ENCODE measurements at regions not wholly inside any gene's neighbourhood (a gene's known extent, or its start where the extent isn't known, plus 50 kb on each side); places are given as distances from the start of the nearest gene placed in this dataset.
"Not testable (repeated sequence)": the region's sequence is repeated elsewhere in the genome, so short reads cannot be mapped to it uniquely, and the experiment has no call there.

DNA sequence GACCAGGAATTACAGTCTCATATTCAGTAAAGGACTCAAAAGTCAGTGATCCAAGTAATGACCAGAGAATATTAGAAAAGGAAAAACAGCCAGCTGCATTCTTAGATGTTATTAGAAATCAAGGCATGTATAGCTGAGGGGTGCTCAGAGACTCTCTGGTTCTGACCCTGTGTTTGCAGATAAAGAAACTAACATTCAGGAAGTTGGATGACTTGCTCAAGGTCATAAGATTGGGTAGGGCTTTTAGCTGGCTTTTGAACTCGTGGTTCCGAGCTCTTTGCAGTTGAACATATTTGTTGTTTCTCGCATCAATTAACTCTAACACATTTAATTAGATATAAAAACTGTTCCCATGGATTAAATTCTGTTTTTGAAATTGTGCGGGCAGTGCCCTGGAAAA lies 62.5 kb upstream of the ENPP6 start:
- DNase-seq = no peak

DNA sequence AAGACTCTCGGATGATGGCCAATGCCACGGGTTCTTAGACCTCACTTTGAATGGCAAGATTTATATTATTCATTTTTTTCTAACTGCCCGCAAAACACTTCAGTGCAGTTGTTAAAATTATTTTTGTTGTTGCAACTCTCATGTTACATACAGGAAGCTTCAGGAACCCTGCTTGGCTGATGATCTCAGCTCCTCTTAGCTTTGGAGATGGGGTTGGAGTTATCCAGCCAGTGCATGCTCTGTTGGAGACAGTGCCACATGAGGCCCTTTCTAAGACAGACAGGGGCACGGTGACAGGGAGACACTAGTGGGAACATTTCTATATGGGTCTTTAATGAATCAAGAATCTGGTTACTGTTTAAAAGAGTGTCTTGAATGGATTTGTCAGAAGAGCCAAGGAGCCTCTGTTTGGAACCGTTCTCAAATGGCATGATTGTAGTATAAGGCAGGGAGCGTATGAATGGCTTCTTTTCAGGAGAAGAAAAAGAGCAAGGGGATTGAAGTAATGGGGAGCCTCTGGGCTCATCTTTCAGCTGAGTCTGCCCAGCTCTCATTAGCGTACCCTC lies 61.9 kb upstream of the ENPP6 start:
- DNase-seq = no peak

DNA sequence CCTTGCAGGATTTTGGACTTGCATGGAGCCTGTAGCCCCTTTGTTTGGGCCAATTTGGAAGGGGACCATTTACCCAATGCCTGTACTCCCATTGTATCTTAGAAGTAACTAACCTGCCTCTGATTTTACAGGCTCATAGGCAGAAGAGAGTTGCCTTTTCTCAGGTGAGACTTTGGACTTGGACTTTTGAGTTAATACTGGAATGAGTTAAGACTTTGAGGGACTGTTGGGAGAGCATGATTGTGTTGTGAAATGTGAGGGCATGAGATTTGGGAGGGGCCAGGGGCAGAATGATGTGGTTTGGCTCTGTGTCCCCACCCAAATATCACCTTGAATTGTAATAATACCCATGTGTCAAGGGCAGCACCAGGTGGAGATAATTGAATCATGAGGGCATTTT lies 60.1 kb upstream of the ENPP6 start:
- not testable (repeated sequence) for DNase-seq

DNA sequence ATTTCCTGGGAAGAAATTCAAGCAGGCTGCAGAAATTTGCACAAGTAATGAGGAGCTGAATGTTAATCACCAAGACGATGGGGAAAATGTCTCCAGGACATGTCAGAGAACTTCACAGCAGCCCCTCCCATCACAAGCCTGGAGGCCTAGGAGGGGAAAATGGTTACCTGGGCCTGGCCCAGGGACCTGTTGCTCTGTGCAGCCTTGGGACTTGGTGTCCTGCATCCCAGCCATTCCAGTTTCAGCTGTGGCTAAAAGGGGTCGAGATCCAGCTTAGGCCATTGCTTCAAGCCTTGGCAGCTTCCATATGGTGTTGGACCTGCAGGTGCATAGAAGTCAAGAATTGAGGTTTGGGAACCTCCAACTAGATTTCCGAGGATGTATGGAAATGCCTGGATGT lies 59.3 kb upstream of the ENPP6 start:
- not testable (repeated sequence) for DNase-seq

DNA sequence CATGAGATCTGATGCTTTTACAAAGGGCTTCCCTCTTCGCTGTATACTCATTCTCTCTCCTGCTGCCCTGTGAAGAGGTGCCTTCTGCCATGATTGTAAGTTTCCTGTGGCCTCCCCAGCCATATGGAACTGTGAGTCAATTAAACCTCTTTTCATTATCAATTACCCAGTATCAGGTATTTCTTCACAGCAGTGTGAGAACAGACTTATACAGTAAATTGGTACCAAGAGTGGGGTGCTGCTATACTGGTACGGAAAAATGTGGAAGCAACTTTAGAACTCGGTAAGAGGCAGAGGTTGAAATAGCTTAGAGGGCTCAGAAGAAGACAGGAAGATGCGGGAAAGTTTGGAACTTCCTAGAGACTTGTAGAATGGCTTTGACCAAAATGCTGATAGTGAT lies 58.7 kb upstream of the ENPP6 start:
- not testable (repeated sequence) for DNase-seq

DNA sequence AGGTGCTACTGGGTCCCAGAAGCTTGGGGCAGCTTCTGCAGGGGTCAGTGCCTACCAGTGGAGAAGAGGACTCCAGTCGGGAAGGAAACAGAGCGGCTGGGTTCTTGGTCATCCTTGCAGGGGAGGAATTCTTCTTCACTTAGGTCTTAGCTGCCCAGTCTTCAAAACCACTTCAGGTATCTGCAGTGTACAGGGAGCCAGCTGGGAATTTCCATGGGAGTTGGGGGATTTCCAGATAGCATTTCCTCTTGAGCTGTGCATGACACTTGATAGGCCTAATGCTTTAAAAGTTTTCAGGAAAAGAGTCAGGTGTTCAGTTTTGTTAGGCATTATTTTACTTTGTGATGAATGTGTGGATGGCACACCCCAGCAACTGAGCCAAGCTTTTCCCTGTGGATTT lies 58.1 kb upstream of the ENPP6 start:
- DNase-seq = no peak

DNA sequence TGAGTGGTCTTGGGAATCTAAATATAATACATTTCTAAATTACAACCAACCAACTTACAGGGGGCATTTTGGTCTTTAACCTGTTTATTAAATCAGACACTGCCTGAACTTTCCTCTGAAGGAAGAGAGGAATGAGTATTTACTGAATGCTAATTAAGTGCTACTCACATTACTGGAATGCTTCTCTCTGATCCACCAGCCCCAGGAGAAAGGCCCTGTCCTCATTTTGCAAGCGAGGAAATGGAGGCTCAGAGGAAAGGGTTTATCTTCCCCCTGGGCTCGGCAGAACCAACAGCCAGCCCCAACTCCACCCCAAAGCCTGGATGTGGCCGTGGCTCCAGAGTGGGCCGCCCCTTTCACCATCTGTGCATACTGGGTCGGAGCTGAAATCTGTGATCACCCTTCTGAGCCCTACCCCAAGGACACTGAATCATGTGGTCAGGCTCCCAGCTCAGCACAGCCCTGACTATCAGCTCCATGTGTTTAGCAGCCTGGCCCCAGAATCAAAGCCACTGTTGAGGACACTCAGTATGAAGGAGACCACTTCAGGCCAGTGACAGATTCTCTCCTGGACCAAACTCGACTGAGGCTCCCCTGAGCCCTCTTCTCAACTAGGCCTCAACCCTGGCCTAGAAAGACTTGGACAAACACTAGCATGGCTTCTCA lies 56.7 kb upstream of the ENPP6 start:
- DNase-seq = no peak

DNA sequence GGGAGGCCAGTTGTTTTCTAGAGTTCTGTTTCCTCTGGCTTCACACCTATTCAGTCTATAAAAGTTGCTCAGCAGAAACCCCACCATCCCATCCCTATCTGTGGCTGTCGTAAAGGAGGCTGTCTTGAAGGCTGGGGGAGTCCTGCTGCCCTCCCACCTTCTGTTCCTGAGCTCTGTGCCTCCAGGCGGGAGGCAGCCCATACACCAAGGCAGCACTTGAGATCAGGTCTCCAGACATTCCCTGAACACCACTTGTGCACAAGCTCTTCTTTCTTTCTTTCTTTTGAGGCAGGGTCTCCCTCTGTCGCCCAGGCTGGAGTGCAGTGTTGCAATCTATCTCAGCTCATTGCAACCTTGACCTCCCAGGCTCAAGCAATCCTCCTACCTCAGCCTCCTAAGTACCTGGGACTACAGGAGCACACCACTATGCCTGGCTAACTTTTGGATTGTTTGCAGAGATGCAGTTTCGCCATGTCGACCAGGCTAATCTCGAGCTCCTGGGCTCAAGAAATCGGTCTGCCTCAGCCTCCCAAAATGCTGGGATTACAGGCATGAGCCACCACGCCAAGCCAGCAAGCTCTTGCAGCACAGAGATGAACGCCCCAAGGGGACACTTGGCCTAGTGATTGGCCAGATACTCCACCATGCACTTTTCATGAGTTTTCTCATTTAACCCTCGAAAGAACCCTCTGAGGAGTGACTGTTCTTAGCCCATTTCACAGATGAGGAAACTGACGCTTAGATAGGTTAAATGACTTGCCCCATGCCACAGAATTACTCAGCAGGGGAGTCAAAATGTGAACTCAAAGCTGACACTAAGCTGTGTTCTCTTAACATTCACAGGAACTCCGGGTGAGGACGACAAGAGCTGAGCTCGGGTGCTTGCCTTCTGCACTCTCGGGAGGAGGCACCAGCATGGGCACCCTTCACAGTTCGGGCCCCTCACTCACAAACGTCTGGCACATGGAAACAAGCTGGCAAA lies 55.8 kb upstream of the ENPP6 start:
- no peak for DNase-seq

DNA sequence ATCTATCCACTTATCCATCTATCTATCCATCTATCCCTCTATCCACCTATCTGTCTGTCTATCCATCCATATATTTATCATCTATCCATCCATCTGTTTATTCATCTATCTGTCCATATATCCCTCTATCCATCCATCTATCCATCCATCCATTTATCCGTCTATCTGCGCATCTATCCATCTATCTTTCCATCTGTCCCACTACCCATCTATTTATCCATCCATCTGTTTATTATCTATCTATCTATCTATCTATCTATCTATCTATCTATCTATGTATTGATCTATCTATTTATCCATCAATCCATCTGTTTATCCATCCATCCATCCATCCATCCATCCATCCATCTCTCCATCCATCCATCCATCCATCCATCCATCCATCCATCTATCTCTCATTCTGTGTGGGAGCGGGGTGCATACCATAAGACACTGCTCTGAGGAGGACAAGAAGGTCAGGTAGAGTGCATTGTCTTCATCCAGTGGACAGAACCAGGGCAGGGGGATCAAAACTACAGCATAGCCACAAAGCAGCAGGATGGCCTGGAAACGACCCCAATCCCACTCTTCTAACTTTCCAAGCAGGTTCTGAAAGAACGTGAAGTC lies 53.2 kb upstream of the ENPP6 start:
- no peak for DNase-seq

DNA sequence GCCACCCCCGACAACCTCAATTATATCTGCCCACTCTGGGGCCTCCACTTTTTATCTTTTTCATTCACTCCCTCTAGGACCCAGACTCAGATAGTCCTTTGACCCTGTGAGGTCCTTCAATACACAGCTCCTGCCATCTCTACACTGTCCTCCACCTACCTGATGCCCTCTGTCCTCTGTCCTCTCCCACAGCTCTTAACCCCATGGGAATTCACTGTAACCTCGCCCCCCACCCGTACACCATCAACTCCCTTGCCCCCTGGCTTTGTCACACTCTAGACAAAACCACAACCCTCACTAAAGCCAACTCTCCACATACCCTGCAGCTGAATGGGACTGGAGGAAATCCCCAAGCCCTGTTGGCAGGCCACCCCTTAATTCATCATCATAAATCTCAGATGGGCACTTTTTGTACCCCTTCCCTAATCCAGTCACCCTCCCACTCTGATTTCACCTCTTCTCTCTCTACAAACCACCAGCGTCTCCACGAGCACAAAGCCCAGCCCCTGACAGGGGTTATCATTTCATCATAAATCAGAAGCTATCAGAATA lies 52.3 kb upstream of the ENPP6 start:
- DNase-seq = no peak

DNA sequence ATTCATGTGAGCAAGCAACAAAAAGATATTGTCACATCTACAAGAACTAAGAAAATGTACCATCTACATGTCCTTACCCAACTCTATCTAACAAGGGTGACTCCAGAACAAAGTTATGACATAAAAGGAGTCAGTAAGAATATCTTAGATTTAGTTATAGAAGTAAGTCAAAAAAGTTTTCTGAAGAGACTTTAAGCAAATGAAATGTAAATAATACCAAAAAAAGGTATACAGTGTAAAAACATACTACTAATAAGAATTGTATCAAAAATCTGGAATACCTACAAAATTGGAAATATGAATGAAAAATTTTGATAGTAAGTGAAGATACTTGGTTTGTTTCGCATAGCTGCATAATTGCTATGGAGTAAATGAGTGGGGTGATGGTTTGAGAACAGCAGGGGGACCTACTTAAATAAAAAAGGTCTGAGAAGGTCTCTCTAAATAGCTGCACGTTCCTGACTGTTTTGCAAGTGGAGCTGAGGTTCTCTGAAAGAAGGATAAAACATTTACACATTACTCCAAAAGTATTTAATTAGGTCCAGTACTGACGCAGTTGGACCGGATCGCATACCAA lies 51.0 kb upstream of the ENPP6 start:
- DNase-seq = no peak

DNA sequence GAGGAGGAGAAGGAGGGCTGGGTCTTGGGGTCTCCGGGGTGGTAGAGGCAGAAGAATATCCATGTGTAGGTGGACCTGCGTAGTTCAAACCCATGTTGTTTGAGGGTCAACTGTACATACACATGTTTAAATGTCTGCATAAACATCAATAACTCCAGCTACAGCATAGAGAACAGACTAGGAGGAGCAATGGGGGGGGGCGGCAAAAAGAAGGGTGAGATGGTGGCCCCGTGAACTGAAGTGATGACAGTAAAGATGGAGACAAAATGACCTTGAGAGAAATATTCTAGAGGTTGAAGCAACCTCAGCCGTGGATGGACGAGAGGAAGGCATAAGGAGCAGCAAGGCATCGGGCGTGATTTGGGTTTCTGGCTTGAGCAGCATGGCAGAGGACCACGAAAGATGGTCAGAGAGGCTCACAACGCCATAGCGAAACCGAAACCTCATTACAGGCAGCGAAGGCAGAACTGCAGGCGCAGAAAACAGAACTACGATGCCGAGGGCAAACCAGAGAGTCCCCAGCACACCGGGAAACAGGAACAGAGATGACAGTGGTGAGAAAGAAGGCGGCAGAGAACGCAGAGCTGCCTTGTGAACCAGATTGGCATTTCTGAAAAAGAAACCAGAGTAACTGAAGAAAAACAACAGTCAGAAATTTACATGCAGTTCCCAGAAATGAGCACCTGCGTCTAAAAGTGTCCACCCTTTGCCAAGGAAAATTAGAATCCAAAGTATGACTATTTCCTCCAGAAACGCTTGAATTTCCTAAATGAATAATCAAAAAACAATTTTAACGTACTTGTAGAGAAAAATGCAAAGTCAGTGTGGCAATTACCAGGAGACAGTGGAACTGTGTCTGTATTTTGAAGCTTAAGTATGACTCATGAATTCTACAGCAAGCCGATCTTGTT lies 50.3 kb upstream of the ENPP6 start:
- peak; percentile 75 for DNase-seq

Data from NCI-H2029 treated with DMSO at 0.1 percent for 48 hours (cell line).